ENCODE measurements at regions not wholly inside any gene's neighbourhood (a gene's known extent, or its start where the extent isn't known, plus 50 kb on each side); places are given as distances from the start of the nearest gene placed in this dataset.

GRCh38 chr2:78093436-78093835 lies 571.3 kb upstream of the LRRTM4 start:
- TF ChIP-seq CTCF (IDR thresholded peaks at IDR 0.05) (no peak), ZFX (IDR thresholded peaks at IDR 0.05; ENCODE audit: borderline replicate concordance) (no peak)
